ENCODE measurements at regions not wholly inside any gene's neighbourhood (a gene's known extent, or its start where the extent isn't known, plus 50 kb on each side); places are given as distances from the start of the nearest gene placed in this dataset.

DNA sequence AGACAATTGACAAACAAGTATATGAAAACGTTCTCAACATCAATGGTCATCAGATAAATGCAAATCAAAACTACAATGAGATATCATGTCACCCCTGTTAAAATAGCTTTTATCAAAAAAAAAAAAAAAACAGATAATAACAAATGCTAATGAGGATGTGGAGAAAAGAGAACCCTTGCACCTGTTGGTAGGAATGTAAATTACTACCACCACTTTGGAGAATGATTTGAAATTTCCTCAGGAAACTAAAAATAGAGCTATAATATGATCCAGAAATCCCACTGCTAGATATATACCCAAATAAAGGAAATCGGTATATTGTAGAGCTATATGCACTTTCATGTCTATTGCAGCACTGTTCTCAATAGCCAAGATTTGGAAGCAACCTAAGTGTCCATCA is 470.6 kb upstream of the FSTL5 start:
- Histone ChIP-seq H3K27me3 (ENCODE audit: control insufficient read depth, insufficient read depth, low read length) (no peaks in the 10 kb centered on the region), H3K4me3 (ENCODE audit: low read length) (no peak overlapping the region), H3K36me3 (ENCODE audit: control insufficient read depth, low read depth, low read length) (no peaks in the 10 kb centered on the region), H3K9ac (ENCODE audit: low read length) (no peak overlapping the region), H3K4me1 (ENCODE audit: control insufficient read depth, low read depth, low read length) (no peaks in the 10 kb centered on the region), H3K27ac (ENCODE audit: low read length) (no peak overlapping the region), H3K9me3 (ENCODE audit: control insufficient read depth, low read depth, low read length) (no peaks in the 10 kb centered on the region)

DNA sequence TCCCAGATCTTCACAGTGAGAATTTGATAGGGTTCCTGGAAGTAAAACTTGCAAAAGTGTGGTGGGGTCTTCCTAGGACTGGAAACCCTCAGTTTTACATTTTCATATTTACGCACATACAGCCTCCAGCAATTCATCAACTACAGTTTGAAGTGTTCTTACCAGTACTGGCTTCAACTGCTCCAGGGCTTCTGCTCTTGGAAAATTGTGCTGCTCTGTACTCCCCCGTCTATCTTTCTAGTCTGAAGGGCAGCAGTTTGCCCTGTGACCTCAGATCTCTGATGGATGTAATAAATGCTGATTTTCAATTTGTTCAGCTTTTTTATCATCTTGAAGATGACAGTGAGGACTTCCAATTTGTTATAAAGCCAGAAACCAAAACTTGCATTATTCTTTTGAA is 458.9 kb upstream of the FSTL5 start:
- H3K4me3 ChIP-seq (ENCODE audit: low read length) = no peak overlapping the region
- H3K9me3 ChIP-seq (ENCODE audit: control insufficient read depth, low read depth, low read length) = no peaks in the 10 kb centered on the region
- no peaks in the 10 kb centered on the region for H3K4me1 ChIP-seq (ENCODE audit: control insufficient read depth, low read depth, low read length)
- H3K27ac ChIP-seq (ENCODE audit: low read length) = no peak overlapping the region
- no peaks in the 10 kb centered on the region for H3K36me3 ChIP-seq (ENCODE audit: control insufficient read depth, low read depth, low read length)
- H3K27me3 ChIP-seq (ENCODE audit: control insufficient read depth, insufficient read depth, low read length) = no peaks in the 10 kb centered on the region
- no peak overlapping the region for H3K9ac ChIP-seq (ENCODE audit: low read length)

DNA sequence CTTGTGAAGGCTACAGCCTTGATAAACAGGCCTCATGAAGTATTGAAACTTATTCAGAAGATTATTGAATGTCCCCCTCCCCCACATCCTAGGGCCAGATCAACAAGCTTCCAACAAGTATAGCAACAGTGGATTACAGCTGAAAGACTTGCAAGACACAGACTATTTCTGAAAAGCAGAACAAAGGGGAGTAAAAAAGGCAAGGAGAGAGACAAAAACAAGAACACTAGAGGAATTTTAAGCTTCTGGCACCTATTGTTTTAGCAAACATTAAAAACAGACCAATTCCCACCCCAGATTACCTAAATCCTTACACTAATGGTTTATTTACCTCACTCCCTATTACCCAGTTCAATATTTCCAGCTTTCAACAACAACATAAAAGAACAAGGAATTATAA is 446.3 kb upstream of the FSTL5 start:
- Histone ChIP-seq H3K4me3 (ENCODE audit: low read length) (no peak overlapping the region), H3K27ac (ENCODE audit: low read length) (no peak overlapping the region), H3K9me3 (ENCODE audit: control insufficient read depth, low read depth, low read length) (no peaks in the 10 kb centered on the region), H3K9ac (ENCODE audit: low read length) (no peak overlapping the region), H3K4me1 (ENCODE audit: control insufficient read depth, low read depth, low read length) (peaks cover 10% of the 10 kb centered on the region), H3K36me3 (ENCODE audit: control insufficient read depth, low read depth, low read length) (no peaks in the 10 kb centered on the region), H3K27me3 (ENCODE audit: control insufficient read depth, insufficient read depth, low read length) (no peaks in the 10 kb centered on the region)

DNA sequence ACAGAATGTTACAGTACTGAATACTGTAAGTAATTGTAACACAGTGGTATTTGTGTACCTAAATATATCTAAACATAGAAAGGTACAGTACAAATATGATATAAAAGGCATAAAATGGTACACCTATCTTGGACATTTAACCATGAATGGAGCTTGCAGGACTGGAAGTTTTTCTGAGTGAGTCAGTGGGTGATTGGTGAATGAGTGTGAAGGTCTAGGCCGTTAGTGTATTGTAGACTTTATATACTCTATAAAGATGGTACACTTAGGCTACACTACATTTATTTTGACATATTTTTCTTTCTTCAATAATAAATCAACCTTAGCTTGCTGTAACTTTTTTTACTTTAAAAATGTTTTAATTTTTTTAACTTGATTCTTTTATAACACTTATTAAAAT is 422.5 kb upstream of the FSTL5 start:
- Histone ChIP-seq H3K27me3 (ENCODE audit: control insufficient read depth, insufficient read depth, low read length) (no peaks in the 10 kb centered on the region), H3K27ac (ENCODE audit: low read length) (no peak overlapping the region)

DNA sequence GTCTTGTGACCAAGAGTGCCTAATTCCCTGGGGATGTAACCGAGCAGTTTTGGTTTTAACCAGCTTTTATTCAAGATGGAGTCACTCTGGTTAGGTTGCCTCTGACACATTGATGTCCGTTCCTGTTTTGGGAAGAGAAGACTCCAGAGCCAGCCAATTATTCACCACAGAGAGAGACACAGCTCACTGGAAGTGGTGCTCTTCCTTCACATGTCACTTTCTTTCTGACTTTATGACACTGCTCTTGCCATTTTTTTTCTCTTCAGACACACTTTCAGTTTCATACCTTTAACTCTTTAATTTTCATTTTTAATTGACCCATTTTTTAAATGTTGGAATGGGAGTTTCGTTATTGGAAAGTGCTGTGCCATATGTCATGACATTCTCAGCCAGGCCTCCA is 418.4 kb upstream of the FSTL5 start:
- Histone ChIP-seq H3K27me3 (ENCODE audit: control insufficient read depth, insufficient read depth, low read length) (no peaks in the 10 kb centered on the region), H3K36me3 (ENCODE audit: control insufficient read depth, low read depth, low read length) (no peaks in the 10 kb centered on the region), H3K27ac (ENCODE audit: low read length) (no peak overlapping the region), H3K4me3 (ENCODE audit: low read length) (no peak overlapping the region), H3K4me1 (ENCODE audit: control insufficient read depth, low read depth, low read length) (no peaks in the 10 kb centered on the region), H3K9me3 (ENCODE audit: control insufficient read depth, low read depth, low read length) (no peaks in the 10 kb centered on the region), H3K9ac (ENCODE audit: low read length) (no peak overlapping the region)

More for the DNA sequence above, 422.5 kb upstream of the FSTL5 start:
- no peak overlapping the region for H3K9ac ChIP-seq (ENCODE audit: low read length)
- no peaks in the 10 kb centered on the region for H3K4me1 ChIP-seq (ENCODE audit: control insufficient read depth, low read depth, low read length)
- no peaks in the 10 kb centered on the region for H3K9me3 ChIP-seq (ENCODE audit: control insufficient read depth, low read depth, low read length)
- H3K36me3 ChIP-seq (ENCODE audit: control insufficient read depth, low read depth, low read length) = no peaks in the 10 kb centered on the region
- H3K4me3 ChIP-seq (ENCODE audit: low read length) = no peak overlapping the region

DNA sequence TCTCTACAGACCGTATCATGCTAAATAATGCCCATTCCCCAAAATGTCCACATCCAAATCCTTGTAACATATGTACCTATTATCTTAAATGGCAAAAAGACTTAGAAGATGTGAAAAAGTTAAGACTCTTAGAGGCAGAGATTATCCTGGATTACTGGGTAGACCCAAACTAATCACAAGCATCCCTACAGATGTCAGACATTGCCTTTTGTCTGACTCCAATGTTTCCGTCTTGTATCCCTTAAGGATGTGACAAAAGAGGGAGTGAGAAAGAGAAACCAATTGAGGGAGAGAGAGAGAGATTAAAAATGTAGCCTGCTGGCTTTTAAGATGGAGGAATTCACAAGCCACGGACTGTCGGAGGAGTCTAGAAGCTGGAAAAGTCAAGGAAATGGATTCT is 401.9 kb upstream of the FSTL5 start:
- Histone ChIP-seq H3K4me1 (ENCODE audit: control insufficient read depth, low read depth, low read length) (peaks cover 7% of the 10 kb centered on the region), H3K27ac (ENCODE audit: low read length) (no peak overlapping the region), H3K4me3 (ENCODE audit: low read length) (no peak overlapping the region), H3K9me3 (ENCODE audit: control insufficient read depth, low read depth, low read length) (no peaks in the 10 kb centered on the region), H3K27me3 (ENCODE audit: control insufficient read depth, insufficient read depth, low read length) (no peaks in the 10 kb centered on the region), H3K9ac (ENCODE audit: low read length) (no peak overlapping the region), H3K36me3 (ENCODE audit: control insufficient read depth, low read depth, low read length) (no peaks in the 10 kb centered on the region)

DNA sequence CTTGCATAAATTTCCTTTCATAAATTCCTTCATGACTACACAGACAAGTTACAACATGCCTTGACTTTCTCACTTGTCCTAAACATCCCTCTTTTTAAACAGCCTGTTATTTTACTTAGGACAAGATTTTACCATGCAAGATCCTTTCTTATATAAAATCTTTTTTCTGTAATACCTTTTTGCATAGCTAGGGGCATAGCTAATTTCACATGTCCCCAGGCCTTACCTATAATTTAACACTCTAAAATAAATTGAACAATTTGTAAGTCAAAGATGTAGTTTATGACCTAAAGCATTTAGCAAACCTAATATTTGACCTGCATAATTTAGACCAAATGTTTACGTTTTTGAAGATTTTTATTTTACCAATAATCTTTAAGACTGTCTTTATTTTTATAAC is 396.3 kb upstream of the FSTL5 start:
- Histone ChIP-seq H3K27me3 (ENCODE audit: control insufficient read depth, insufficient read depth, low read length) (no peaks in the 10 kb centered on the region), H3K4me3 (ENCODE audit: low read length) (no peak overlapping the region), H3K9ac (ENCODE audit: low read length) (no peak overlapping the region), H3K4me1 (ENCODE audit: control insufficient read depth, low read depth, low read length) (peaks cover 7% of the 10 kb centered on the region), H3K27ac (ENCODE audit: low read length) (no peak overlapping the region), H3K36me3 (ENCODE audit: control insufficient read depth, low read depth, low read length) (no peaks in the 10 kb centered on the region), H3K9me3 (ENCODE audit: control insufficient read depth, low read depth, low read length) (no peaks in the 10 kb centered on the region)

DNA sequence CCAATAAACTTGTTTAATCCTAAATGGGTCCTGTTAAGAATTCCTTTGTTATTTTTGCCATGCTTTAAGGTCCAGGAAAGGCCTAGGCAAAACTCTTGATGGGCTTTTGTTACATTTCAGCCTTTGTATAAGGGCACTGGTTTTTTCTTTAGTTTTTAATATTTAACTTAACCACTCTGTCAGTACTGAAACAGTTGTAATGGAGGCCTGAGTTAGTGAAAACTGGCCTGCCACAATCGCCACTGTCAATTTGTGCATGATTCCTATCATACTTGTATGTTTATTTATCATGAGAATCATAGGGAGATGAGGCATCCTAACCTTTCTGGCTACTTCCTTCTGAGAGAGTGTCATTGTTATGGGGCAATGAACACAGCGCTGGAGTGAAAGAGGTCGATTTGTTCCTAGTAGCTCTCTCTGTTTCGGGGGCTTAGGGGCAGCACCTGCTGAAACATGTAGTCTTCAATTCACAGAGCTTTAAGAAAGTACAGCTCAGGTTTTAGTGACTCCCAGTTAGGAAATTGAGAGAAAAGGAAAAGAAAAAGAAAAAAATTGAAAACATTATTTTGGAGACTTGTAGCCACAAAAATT is 393.8 kb upstream of the FSTL5 start:
- Histone ChIP-seq H3K4me1 (ENCODE audit: control insufficient read depth, low read depth, low read length) (no peaks in the 10 kb centered on the region), H3K27ac (ENCODE audit: low read length) (no peak overlapping the region), H3K9me3 (ENCODE audit: control insufficient read depth, low read depth, low read length) (no peaks in the 10 kb centered on the region), H3K36me3 (ENCODE audit: control insufficient read depth, low read depth, low read length) (no peaks in the 10 kb centered on the region), H3K27me3 (ENCODE audit: control insufficient read depth, insufficient read depth, low read length) (no peaks in the 10 kb centered on the region), H3K9ac (ENCODE audit: low read length) (no peak overlapping the region), H3K4me3 (ENCODE audit: low read length) (no peak overlapping the region)

DNA sequence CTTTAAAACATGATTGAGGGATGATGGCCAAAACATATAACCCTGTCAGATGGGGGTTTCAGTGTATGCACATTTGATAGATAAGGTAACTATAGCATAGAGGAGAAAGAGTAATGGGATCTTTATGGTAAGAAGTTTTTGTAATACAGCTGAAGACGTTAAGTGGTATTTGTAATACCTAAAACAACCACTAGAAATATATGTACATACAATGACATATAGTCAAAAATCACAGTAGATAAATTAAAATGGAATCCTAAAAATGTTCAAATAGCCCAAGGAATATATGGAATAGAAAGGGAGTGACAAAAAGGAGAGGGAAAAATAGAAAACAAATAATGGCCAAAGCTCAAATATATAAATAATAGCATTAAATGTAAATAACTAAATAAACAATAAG is 371.3 kb upstream of the FSTL5 start:
- Histone ChIP-seq H3K4me1 (ENCODE audit: control insufficient read depth, low read depth, low read length) (no peaks in the 10 kb centered on the region), H3K27me3 (ENCODE audit: control insufficient read depth, insufficient read depth, low read length) (no peaks in the 10 kb centered on the region), H3K27ac (ENCODE audit: low read length) (no peak overlapping the region), H3K9me3 (ENCODE audit: control insufficient read depth, low read depth, low read length) (no peaks in the 10 kb centered on the region), H3K4me3 (ENCODE audit: low read length) (no peak overlapping the region), H3K36me3 (ENCODE audit: control insufficient read depth, low read depth, low read length) (no peaks in the 10 kb centered on the region), H3K9ac (ENCODE audit: low read length) (no peak overlapping the region)

DNA sequence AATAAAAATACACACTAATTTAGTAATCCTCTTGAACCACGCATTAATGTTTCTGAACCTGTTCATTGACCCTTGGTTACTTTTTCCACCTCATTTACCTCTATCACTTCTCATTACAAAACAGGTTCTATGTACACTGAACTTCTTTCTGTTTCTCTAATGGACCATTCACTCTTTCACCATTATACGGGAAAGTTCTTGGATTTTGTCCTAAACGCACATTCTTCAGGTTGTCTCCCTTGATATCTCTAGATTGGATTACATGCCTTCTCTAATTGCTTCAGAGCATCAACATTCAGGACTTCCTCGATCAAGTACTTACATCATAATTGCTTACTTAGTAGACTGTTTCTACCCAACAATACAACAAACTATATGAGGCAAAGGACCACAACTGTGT is 359.4 kb upstream of the FSTL5 start:
- no peaks in the 10 kb centered on the region for H3K27me3 ChIP-seq (ENCODE audit: control insufficient read depth, insufficient read depth, low read length)
- H3K9ac ChIP-seq (ENCODE audit: low read length) = no peak overlapping the region
- no peaks in the 10 kb centered on the region for H3K4me1 ChIP-seq (ENCODE audit: control insufficient read depth, low read depth, low read length)
- no peak overlapping the region for H3K27ac ChIP-seq (ENCODE audit: low read length)
- no peaks in the 10 kb centered on the region for H3K36me3 ChIP-seq (ENCODE audit: control insufficient read depth, low read depth, low read length)
- H3K9me3 ChIP-seq (ENCODE audit: control insufficient read depth, low read depth, low read length) = no peaks in the 10 kb centered on the region
- no peak overlapping the region for H3K4me3 ChIP-seq (ENCODE audit: low read length)

DNA sequence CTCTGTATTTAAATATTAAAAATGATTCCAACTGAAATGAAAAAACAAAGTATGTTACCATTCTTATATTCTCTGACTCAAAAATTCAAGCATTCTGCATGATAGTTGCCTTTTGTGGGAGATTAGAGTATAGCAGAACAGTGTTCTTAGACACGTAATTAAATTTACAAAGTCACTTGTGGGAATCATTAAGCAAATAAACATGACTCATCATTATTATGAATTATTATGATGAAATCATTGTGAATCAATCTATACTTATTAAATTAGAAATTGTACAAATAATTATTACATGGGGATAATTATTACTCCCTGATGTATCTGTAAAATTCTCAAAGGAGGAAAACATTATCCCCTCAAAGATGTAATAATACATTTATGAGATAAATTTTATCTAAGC is 358.9 kb upstream of the FSTL5 start:
- Histone ChIP-seq H3K9me3 (ENCODE audit: control insufficient read depth, low read depth, low read length) (no peaks in the 10 kb centered on the region), H3K27me3 (ENCODE audit: control insufficient read depth, insufficient read depth, low read length) (no peaks in the 10 kb centered on the region), H3K9ac (ENCODE audit: low read length) (no peak overlapping the region), H3K27ac (ENCODE audit: low read length) (no peak overlapping the region), H3K4me3 (ENCODE audit: low read length) (no peak overlapping the region), H3K36me3 (ENCODE audit: control insufficient read depth, low read depth, low read length) (no peaks in the 10 kb centered on the region), H3K4me1 (ENCODE audit: control insufficient read depth, low read depth, low read length) (no peaks in the 10 kb centered on the region)

DNA sequence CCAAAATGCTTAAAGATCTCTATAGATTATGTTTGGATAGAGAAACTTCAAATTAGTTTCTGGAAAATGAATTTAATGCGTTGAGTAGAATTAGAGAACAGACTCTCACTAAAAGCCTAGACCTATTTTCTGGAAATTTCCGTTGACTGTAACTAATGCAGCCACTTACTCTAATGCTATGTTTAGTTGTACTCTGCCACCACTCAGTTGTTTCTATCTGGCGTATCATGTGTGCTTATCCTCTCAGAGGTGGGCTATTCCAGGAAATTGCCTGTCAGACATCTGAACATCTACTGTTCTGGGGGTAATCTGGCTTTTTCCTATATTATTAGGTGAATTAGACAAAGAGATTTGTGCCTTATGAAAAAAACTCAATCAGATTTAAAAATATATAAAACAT is 347.1 kb upstream of the FSTL5 start:
- no peaks in the 10 kb centered on the region for H3K36me3 ChIP-seq (ENCODE audit: control insufficient read depth, low read depth, low read length)
- H3K27ac ChIP-seq (ENCODE audit: low read length) = no peak overlapping the region
- no peaks in the 10 kb centered on the region for H3K9me3 ChIP-seq (ENCODE audit: control insufficient read depth, low read depth, low read length)
- no peak overlapping the region for H3K4me3 ChIP-seq (ENCODE audit: low read length)
- H3K9ac ChIP-seq (ENCODE audit: low read length) = no peak overlapping the region
- no peaks in the 10 kb centered on the region for H3K4me1 ChIP-seq (ENCODE audit: control insufficient read depth, low read depth, low read length)
- H3K27me3 ChIP-seq (ENCODE audit: control insufficient read depth, insufficient read depth, low read length) = no peaks in the 10 kb centered on the region

All from iPS-18a (cell line).